DMS 273 (cell line): ENCODE measurements at regions not wholly inside any gene's neighbourhood (a gene's known extent, or its start where the extent isn't known, plus 50 kb on each side); places are given as distances from the start of the nearest gene placed in this dataset.
"Not testable (repeated sequence)": the region's sequence is repeated elsewhere in the genome, so short reads cannot be mapped to it uniquely, and the experiment has no call there.

Source experiments
- DNase-seq: peaks from one replicate; lab custom pipeline; 2025; ENCODE audit not compliant: unreplicated experiment; lab: John Stamatoyannopoulos, UW

- no peak for DNase-seq
Observed at GRCh38 chr6:68071740-68072139, 563.3 kb upstream of the ADGRB3 start.

DNA sequence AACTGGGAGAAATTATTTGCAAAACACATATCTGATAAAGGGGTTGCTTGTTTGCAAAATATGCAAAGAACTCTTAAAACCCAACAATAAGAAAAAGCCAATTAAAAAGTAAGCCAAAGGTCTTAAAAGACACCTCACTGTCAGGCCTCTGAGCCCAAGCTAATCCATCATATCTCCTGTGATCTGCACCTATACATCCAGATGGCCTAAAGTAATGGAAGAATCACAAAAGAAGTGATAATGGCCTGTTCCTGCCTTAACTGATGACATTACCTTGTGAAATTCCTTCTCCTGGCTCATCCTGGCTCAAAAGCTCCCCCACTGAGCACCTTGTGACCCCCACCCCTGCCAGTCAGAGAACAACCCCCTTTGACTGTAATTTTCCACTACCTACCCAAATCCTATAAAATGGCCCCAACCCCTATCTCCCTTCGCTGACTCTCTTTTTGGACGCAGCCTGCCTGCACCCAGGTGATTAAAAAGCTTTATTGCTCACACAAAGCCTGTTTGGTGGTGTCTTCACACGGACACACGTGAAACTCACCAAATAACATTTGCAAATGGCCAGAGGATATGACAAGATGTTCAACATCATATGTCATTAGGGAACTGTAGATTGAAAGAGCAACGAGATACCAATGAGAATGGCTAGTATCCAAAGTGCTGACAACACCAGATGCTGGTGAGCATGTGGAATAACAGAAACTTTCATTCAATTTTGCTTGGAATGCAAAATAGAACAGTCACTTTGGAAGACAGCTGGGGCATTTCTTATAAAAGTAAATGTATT lies 565.0 kb upstream of the ADGRB3 start:
- DNase-seq: no peak

DNA sequence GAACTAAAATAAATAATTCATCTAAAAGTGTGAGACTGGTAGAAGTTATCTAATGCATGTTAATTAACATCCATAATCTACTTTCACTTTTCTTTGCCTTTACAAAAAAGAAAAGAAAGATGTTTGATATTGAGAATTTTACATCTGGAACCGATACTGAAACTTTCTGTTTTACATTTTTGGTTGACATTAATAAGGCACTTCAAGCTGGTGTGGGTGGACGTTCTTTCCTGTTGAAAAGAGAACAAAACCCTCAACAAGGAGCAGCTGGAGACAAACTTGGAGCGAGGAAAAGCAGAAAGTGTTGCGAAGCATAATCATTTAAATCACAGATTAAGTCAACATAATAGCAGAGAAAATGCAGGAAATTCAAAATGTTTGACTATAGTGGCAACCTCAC lies 575.2 kb upstream of the ADGRB3 start:
- no peak for DNase-seq

- no peak for DNase-seq
Observed at GRCh38 chr6:68059261-68059660, 575.8 kb upstream of the ADGRB3 start.

- not testable (repeated sequence) for DNase-seq
Observed at GRCh38 chr6:68056596-68056995, 578.5 kb upstream of the ADGRB3 start.

GRCh38 chr6:68054756-68055155 lies 580.3 kb upstream of the ADGRB3 start:
- DNase-seq: no peak

DNA sequence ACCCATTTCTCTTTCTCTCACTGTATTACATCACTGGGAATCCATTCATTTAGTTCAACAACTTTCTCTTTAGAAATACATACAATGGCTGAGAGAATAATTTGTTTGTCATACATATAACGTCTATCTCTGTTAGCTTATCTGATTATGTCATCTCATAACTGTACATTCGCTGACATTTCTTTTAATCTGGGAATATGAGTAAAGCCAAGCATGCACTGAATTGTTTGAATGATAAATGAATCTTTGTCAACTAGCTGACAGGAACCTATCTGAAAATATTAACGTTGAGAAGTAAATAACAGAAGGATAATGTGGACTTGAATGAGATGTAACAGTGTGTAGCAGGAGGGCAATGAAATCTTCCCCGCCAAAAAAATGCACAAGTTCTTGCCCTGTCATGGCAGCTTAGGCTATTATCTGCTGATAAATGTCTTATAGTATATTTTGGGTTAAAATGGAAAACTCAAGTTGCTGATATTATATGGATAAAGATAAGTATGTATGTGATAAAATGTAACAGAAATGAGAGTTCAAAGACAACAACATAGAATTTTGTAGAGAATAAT lies 581.2 kb upstream of the ADGRB3 start:
- no peak for DNase-seq

DNA sequence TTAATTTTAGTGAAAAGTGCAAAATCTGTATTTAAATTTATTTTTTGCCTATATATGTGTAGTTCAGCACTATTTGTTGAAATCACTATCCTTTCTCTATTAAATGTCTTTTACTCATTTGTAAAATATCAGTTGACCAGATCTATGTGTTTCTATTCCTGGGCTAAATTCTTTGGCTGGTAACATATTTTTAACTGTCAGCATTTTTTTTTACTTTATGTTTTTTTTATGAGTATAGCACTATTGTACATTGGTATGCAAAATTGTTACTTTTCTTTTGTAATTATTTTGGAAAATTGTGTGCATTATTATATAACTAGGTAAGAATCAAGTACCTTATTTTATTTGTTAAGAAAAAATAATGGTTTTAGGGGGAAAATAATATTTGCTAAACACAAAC lies 582.8 kb upstream of the ADGRB3 start:
- no peak for DNase-seq

GRCh38 chr6:68049562-68049961 lies 585.5 kb upstream of the ADGRB3 start:
- no peak for DNase-seq

DNA sequence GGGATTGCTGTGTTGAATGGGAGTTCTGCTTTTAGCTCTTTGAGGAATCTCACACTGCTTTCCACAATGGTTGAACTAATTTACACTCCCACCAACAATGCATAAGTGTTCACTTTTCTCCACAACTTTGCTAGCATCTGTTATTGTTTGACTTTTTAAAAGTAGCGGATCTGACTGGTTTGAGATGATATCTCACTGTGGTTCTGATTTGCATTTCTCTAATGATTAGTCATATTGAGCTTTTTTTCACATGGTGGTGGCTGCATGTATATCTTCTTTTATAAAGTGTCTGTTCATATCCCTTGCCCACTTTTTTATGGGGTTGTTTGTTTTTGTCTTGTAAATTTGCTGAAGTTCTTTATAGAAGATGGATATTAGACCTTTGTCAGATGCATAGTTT lies 588.3 kb upstream of the ADGRB3 start:
- no peak for DNase-seq

DNA sequence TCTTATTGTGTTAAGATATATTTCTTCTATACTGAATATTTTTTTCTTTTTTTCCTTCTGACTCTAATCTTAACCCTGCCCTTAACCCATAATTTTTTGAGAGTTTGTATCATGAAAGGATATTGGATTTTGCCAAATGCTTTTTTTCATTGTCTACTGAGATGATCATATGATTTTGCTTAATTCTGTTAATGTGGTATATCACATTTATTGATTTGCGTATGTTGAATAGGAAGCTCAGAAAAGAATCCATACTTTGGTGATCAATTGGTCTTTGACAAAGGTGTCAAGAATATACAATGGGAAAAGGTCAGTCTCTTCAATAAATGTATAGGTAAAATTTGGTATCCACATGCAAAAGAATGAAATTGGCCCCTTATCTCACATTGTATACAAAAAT lies 588.8 kb upstream of the ADGRB3 start:
- no peak for DNase-seq

DNA sequence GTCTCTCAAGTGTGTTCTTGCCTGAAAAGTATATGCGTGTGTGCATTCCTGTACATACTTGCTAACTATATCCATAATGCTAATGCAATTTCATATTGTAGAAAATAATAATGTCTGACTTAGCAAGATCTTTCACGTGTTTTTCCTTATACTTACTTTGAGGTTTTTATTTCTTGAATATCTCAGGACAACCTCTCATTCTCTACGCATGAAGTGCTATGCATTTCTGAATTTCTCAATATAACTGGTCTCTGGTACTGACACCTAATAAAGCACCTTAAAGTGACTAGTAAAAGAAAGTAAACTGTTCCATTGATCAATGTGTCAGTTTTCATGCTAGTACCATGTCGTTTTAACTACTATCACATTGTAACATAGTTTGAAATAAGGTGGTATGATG lies 589.9 kb upstream of the ADGRB3 start:
- DNase-seq: no peak

GRCh38 chr6:68044264-68044663 lies 590.8 kb upstream of the ADGRB3 start:
- no peak for DNase-seq

- DNase-seq: no peak
Observed at GRCh38 chr6:68043122-68043398, 592.0 kb upstream of the ADGRB3 start.

- no peak for DNase-seq
Observed at GRCh38 chr6:68042339-68043121, 592.6 kb upstream of the ADGRB3 start.

- no peak for DNase-seq
Observed at GRCh38 chr6:68040780-68041179, 594.3 kb upstream of the ADGRB3 start.

DNA sequence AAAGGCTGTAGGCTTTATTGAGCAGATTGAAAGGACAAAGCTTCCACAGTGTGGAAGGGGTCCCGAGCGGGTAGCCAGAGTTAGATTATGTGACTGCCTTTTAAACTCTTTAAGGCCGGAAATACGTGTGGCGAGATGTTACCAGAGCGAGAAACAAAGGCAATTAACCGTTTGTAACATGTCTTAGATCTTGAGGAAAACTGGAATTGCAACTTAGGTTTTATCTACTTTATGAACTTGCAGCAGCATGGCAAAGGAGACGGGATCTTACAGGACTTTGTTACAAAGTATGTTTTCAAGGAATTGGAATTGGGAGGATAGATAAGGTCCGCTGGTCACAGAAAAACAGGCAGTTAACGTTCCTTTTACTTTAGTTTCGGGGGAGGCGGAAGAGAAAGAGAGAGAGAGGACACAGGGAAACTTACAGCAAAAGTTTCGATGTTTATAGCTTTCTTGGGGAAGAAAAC lies 594.7 kb upstream of the ADGRB3 start:
- no peak for DNase-seq

DNA sequence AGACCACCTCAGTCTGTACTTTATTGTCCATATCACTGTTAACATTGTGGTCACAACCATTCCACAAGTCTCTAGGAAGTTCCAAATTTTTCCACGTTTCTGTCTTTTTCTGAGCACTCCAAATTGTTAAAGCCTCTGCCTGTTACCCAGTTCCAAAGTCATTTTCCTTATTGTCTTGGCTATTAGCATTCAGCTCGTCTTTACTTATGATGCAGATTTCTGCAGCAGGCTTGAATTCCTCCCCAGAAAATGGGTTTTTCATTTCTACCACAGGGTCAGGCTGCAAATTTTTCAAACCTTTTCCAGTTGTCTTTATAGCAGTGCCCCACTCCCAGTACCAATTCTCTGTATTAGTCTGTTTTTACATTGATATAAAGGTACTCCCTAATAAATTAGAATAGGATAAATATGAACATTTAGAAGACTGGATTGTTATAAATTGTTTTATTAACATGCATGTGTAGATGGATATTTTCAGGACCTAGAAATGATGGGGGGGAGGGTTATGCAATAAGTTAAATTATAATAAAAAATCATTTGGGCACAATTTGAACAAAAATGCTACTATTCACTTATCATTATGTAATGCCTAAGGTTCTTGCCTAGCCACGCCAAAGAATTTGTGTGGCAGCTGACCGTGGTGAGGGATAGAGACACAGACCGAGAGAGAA lies 595.3 kb upstream of the ADGRB3 start:
- DNase-seq: no peak

- no peak for DNase-seq
Observed at GRCh38 chr6:68038815-68039408, 596.2 kb upstream of the ADGRB3 start.

DNA sequence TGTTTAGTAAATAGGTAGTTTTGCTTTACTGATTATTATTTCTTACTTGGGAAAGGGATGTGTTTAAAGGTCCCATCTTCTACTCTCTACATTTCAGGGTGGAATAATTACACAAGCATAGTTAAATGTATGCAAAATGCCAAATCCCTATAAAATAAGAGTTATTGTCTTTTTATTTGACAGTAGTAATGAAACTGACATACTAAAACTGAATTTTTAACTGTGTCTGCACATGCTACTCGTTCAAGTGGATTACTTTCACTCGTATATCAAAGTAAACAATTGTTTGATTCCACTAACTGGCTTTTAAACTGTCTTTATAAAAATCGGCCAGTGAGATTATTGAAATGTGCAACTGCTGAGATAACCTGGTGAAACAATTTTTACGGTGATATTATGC lies 602.9 kb upstream of the ADGRB3 start:
- DNase-seq: no peak

DNA sequence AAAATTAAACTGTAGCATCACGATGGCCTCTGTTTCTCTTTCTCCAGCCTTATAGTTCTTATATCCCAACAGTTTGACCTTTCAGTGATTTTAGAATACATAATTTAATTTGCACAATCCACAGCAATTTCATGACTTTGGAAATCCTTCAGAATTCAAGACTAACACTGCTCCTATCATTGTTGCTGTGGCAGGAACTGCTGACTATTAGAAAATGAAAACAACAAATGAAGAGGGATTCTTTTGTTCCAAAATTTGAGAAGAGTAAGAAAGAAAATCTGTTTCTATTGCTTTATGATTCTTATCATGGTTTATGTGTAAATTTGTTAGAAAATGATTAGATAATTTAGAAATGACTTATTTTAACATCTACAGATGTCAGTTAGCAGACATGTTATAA lies 604.0 kb upstream of the ADGRB3 start:
- no peak for DNase-seq
